ENCODE measurements at regions not wholly inside any gene's neighbourhood (a gene's known extent, or its start where the extent isn't known, plus 50 kb on each side); places are given as distances from the start of the nearest gene placed in this dataset.

- Histone ChIP-seq H3K36me3 (ENCODE audit: control insufficient read depth, low read length) (no peaks in the 10 kb centered on the region), H3K4me3 (ENCODE audit: low read length) (no peak overlapping the region), H3K9me2 (replicated peaks; ENCODE audit: control insufficient read depth, low read length) (no peaks in the 10 kb centered on the region), H3K9me3 (ENCODE audit: control insufficient read depth, insufficient read depth, low read length) (no peaks in the 10 kb centered on the region), H3K79me2 (ENCODE audit: control insufficient read depth, low read length) (no peaks in the 10 kb centered on the region), H3K4me1 (ENCODE audit: control insufficient read depth, low read length) (peaks cover 24% of the 10 kb centered on the region), H3K27me3 (ENCODE audit: control insufficient read depth, low read length) (peaks cover 25% of the 10 kb centered on the region), H3F3A (ENCODE audit: control insufficient read depth, insufficient read depth) (peaks cover 8% of the 10 kb centered on the region), H3K4me2 (ENCODE audit: low read length) (no peak overlapping the region), H4K20me1 (ENCODE audit: control insufficient read depth, insufficient read depth, low read depth, low read length) (no peaks in the 10 kb centered on the region), H3K27ac (ENCODE audit: low read depth, low read length) (no peak overlapping the region)
- TF ChIP-seq CTCF (IDR thresholded peaks at IDR 0.05; ENCODE audit: low read depth, low read length, poor library complexity, severe bottlenecking) (no peak), EZH2phosphoT487 (IDR thresholded peaks at IDR 0.05; ENCODE audit: borderline replicate concordance, low read length) (no peak)
Observed at GRCh38 chr2:215808194-215808593, 205.2 kb downstream of the MREG start.

- Histone ChIP-seq H4K20me1 (ENCODE audit: control insufficient read depth, insufficient read depth, low read depth, low read length) (no peaks in the 10 kb centered on the region), H3K36me3 (ENCODE audit: control insufficient read depth, low read length) (no peaks in the 10 kb centered on the region)
- no peak for TF ChIP-seq CTCF (IDR thresholded peaks at IDR 0.05; ENCODE audit: low read depth, low read length, poor library complexity, severe bottlenecking)
- no peak for TF ChIP-seq EZH2phosphoT487 (IDR thresholded peaks at IDR 0.05; ENCODE audit: borderline replicate concordance, low read length)
Observed at GRCh38 chr2:215805493-215805892, 207.9 kb downstream of the MREG start.

GRCh38 chr2:215803150-215803549 is 210.2 kb downstream of the MREG start:
- Histone ChIP-seq H3K27me3 (ENCODE audit: control insufficient read depth, low read length) (peaks cover 2% of the 10 kb centered on the region), H3F3A (ENCODE audit: control insufficient read depth, insufficient read depth) (no peaks in the 10 kb centered on the region), H3K4me1 (ENCODE audit: control insufficient read depth, low read length) (no peaks in the 10 kb centered on the region), H3K4me2 (ENCODE audit: low read length) (no peak overlapping the region), H3K9me2 (replicated peaks; ENCODE audit: control insufficient read depth, low read length) (no peaks in the 10 kb centered on the region), H3K4me3 (ENCODE audit: low read length) (no peak overlapping the region), H3K9me3 (ENCODE audit: control insufficient read depth, insufficient read depth, low read length) (no peaks in the 10 kb centered on the region), H3K27ac (ENCODE audit: low read depth, low read length) (no peak overlapping the region), H3K79me2 (ENCODE audit: control insufficient read depth, low read length) (no peaks in the 10 kb centered on the region), H4K20me1 (ENCODE audit: control insufficient read depth, insufficient read depth, low read depth, low read length) (no peaks in the 10 kb centered on the region), H3K36me3 (ENCODE audit: control insufficient read depth, low read length) (no peaks in the 10 kb centered on the region)
- TF ChIP-seq EZH2phosphoT487 (IDR thresholded peaks at IDR 0.05; ENCODE audit: borderline replicate concordance, low read length) (no peak), CTCF (IDR thresholded peaks at IDR 0.05; ENCODE audit: low read depth, low read length, poor library complexity, severe bottlenecking) (no peak)

More at GRCh38 chr2:215805493-215805892, 207.9 kb downstream of the MREG start:
- Histone ChIP-seq H3F3A (ENCODE audit: control insufficient read depth, insufficient read depth) (no peaks in the 10 kb centered on the region), H3K4me2 (ENCODE audit: low read length) (no peak overlapping the region), H3K9me3 (ENCODE audit: control insufficient read depth, insufficient read depth, low read length) (no peaks in the 10 kb centered on the region), H3K27me3 (ENCODE audit: control insufficient read depth, low read length) (peaks cover 12% of the 10 kb centered on the region), H3K4me3 (ENCODE audit: low read length) (no peak overlapping the region), H3K4me1 (ENCODE audit: control insufficient read depth, low read length) (peaks cover 2% of the 10 kb centered on the region), H3K27ac (ENCODE audit: low read depth, low read length) (no peak overlapping the region), H3K79me2 (ENCODE audit: control insufficient read depth, low read length) (no peaks in the 10 kb centered on the region), H3K9me2 (replicated peaks; ENCODE audit: control insufficient read depth, low read length) (no peaks in the 10 kb centered on the region)

GRCh38 chr2:215799194-215799593 is 214.2 kb downstream of the MREG start:
- H3F3A ChIP-seq (ENCODE audit: control insufficient read depth, insufficient read depth): no peaks in the 10 kb centered on the region
- TF ChIP-seq EZH2phosphoT487 (IDR thresholded peaks at IDR 0.05; ENCODE audit: borderline replicate concordance, low read length): no peak
- TF ChIP-seq CTCF (IDR thresholded peaks at IDR 0.05; ENCODE audit: low read depth, low read length, poor library complexity, severe bottlenecking): no peak
- no peaks in the 10 kb centered on the region for H3K4me1 ChIP-seq (ENCODE audit: control insufficient read depth, low read length)
- H3K9me2 ChIP-seq (replicated peaks; ENCODE audit: control insufficient read depth, low read length): no peaks in the 10 kb centered on the region
- H3K36me3 ChIP-seq (ENCODE audit: control insufficient read depth, low read length): no peaks in the 10 kb centered on the region
- no peak overlapping the region for H3K27ac ChIP-seq (ENCODE audit: low read depth, low read length)
- no peaks in the 10 kb centered on the region for H3K79me2 ChIP-seq (ENCODE audit: control insufficient read depth, low read length)
- no peak overlapping the region for H3K4me3 ChIP-seq (ENCODE audit: low read length)
- H4K20me1 ChIP-seq (ENCODE audit: control insufficient read depth, insufficient read depth, low read depth, low read length): no peaks in the 10 kb centered on the region
- no peak overlapping the region for H3K4me2 ChIP-seq (ENCODE audit: low read length)
- H3K27me3 ChIP-seq (ENCODE audit: control insufficient read depth, low read length): no peaks in the 10 kb centered on the region
- H3K9me3 ChIP-seq (ENCODE audit: control insufficient read depth, insufficient read depth, low read length): no peaks in the 10 kb centered on the region

Measured in DOHH2 (cell line).